SU-DHL-6 (cell line): ENCODE measurements at regions not wholly inside any gene's neighbourhood (a gene's known extent, or its start where the extent isn't known, plus 50 kb on each side); places are given as distances from the start of the nearest gene placed in this dataset.
"Not testable (repeated sequence)": the region's sequence is repeated elsewhere in the genome, so short reads cannot be mapped to it uniquely, and the experiment has no call there.

Experiments
- H2AFZ ChIP-seq: fragments of 200-600 bp; sonication (generic); 2 replicates; pipeline ENCODE4 v1.6.1; 2014; ENCODE audit warnings: low read depth, mild to moderate bottlenecking, moderate library complexity, mixed read lengths, antibody characterized with exemption, low read length; ENCODE audit not compliant: severe bottlenecking
- H3F3A ChIP-seq: fragments of 200-600 bp; shearing (Covaris generic); 2 replicates; pipeline ENCODE4 v1.6.0; 2016; ENCODE audit warnings: antibody characterized with exemption, mild to moderate bottlenecking; ENCODE audit not compliant: insufficient read depth
- H3K27ac ChIP-seq: fragments of 200-600 bp; sonication (generic); 2 replicates; pipeline ENCODE4 v1.5.1; 2016; ENCODE audit warnings: low read depth, mild to moderate bottlenecking, low read length, moderate library complexity, mixed read lengths
- H3K27me3 ChIP-seq: fragments of 200-600 bp; sonication (generic), shearing (Covaris generic); 2 replicates; pipeline ENCODE4 v1.6.0; 2014; ENCODE audit warnings: mild to moderate bottlenecking, low read length
- H3K36me3 ChIP-seq: fragments of 200-600 bp; sonication (generic); 2 replicates; pipeline ENCODE4 v1.6.1; 2014; ENCODE audit warnings: mild to moderate bottlenecking, low read length, mixed read lengths
- H3K4me2 ChIP-seq: fragments of 300-600, 200-600 bp; shearing (Covaris generic), sonication (generic); 2 replicates; pipeline ENCODE4 v1.6.0; 2014; ENCODE audit warnings: low read length, low read depth, mild to moderate bottlenecking; ENCODE audit not compliant: poor library complexity, severe bottlenecking
- H3K4me3 ChIP-seq: fragments of 200-600 bp; sonication (generic); 2 replicates; pipeline ENCODE4 v1.5.1; 2014; ENCODE audit warnings: antibody characterized with exemption, low read length, mild to moderate bottlenecking, mixed read lengths; ENCODE audit not compliant: insufficient read depth, poor library complexity, severe bottlenecking
- H3K79me2 ChIP-seq: fragments of 200-600 bp; sonication (generic); 2 replicates; pipeline ENCODE4 v1.6.1; 2014; ENCODE audit warnings: mild to moderate bottlenecking, low read length, moderate library complexity; ENCODE audit not compliant: insufficient read depth
- H3K9ac ChIP-seq: fragments of 200-600 bp; sonication (generic); 2 replicates; pipeline ENCODE4 v1.7.0; 2014; ENCODE audit warnings: mild to moderate bottlenecking, low read length
- H3K9me2 ChIP-seq: fragments of 200-600 bp; sonication (generic); replicated peaks from 2 replicates; pipeline ENCODE4 v1.6.1; 2014; ENCODE audit warnings: low read length; ENCODE audit not compliant: insufficient read depth
- H3K9me3 ChIP-seq: fragments of 200-600 bp; sonication (generic); 2 replicates; pipeline ENCODE4 v1.6.1; 2014; ENCODE audit warnings: low read length, mixed read lengths; ENCODE audit not compliant: insufficient read depth
- H4K20me1 ChIP-seq: fragments of 200-600 bp; sonication (generic); 2 replicates; pipeline ENCODE4 v1.6.1; 2014; ENCODE audit warnings: low read depth, mild to moderate bottlenecking, antibody characterized with exemption, low read length, moderate library complexity, mixed read lengths
- EZH2phosphoT487 ChIP-seq: fragments of 200-600 bp; sonication (generic), shearing (Covaris generic); conservative IDR thresholded peaks from 2 replicates; pipeline ENCODE4 v1.6.1; 2018; ENCODE audit warnings: mild to moderate bottlenecking, antibody characterized with exemption, low read length, moderate library complexity, mixed read lengths
- TF ChIP-seq, protein P1 (sequence below): fragments of 200-600 bp; sonication (generic); IDR thresholded peaks from one replicate; pipeline ENCODE4 v1.5.1; 2017; ENCODE audit warnings: antibody characterized with exemption, mild to moderate bottlenecking, low read length, moderate library complexity; ENCODE audit not compliant: insufficient read depth, poor library complexity, severe bottlenecking

DNA sequence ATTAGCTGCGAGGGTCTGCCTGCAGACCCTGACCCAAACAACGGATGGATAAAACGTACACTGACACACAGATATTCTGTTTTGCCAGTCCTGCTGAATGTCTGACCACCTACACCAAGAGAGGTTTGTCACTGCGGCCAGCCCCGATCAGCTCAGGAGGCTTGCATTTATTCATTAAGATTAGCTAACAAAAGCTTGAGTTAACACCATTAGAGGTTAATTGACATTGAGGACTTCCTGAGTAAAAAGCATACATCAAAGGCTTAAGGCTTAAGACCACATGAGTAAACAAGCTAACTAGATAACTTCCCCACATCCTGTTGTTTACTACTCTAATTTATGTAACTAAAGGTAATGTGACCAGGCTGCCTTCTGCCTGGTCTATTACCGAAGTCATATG is 198.1 kb upstream of the TRPC7 start:
- Histone ChIP-seq H3K4me2 (no peak overlapping the region), H4K20me1 (no peaks in the 10 kb centered on the region), H3K27ac (no peak overlapping the region), H2AFZ (no peak overlapping the region), H3K27me3 (no peaks in the 10 kb centered on the region), H3K9me2 (no peaks in the 10 kb centered on the region), H3K36me3 (no peaks in the 10 kb centered on the region), H3K79me2 (no peaks in the 10 kb centered on the region), H3F3A (no peaks in the 10 kb centered on the region), H3K9ac (no peak overlapping the region), H3K4me3 (no peak overlapping the region), H3K9me3 (no peaks in the 10 kb centered on the region; the same call in 1 of the 2 replicates)
- no peak for TF ChIP-seq EZH2phosphoT487
- TF ChIP-seq, protein P1, sequence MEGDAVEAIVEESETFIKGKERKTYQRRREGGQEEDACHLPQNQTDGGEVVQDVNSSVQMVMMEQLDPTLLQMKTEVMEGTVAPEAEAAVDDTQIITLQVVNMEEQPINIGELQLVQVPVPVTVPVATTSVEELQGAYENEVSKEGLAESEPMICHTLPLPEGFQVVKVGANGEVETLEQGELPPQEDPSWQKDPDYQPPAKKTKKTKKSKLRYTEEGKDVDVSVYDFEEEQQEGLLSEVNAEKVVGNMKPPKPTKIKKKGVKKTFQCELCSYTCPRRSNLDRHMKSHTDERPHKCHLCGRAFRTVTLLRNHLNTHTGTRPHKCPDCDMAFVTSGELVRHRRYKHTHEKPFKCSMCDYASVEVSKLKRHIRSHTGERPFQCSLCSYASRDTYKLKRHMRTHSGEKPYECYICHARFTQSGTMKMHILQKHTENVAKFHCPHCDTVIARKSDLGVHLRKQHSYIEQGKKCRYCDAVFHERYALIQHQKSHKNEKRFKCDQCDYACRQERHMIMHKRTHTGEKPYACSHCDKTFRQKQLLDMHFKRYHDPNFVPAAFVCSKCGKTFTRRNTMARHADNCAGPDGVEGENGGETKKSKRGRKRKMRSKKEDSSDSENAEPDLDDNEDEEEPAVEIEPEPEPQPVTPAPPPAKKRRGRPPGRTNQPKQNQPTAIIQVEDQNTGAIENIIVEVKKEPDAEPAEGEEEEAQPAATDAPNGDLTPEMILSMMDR = no peak

- Histone ChIP-seq H3K27me3 (no peaks in the 10 kb centered on the region), H3K79me2 (no peaks in the 10 kb centered on the region), H3K27ac (no peak overlapping the region), H3F3A (no peaks in the 10 kb centered on the region), H3K4me3 (no peak overlapping the region), H3K4me2 (no peak overlapping the region), H3K9ac (no peak overlapping the region), H2AFZ (no peak overlapping the region), H3K9me2 (no peaks in the 10 kb centered on the region), H3K9me3 (no peaks in the 10 kb centered on the region; the same call in 1 of the 2 replicates), H3K36me3 (no peaks in the 10 kb centered on the region), H4K20me1 (no peaks in the 10 kb centered on the region)
- TF ChIP-seq, protein P1 = no peak
- no peak for TF ChIP-seq EZH2phosphoT487
These were observed 194.8 kb upstream of the TRPC7 start for GRCh38 chr5:136560126-136560525.

GRCh38 chr5:136559651-136560050 is 194.3 kb upstream of the TRPC7 start:
- H3K27me3 ChIP-seq = no peaks in the 10 kb centered on the region
- H3K4me3 ChIP-seq = no peak overlapping the region
- H3K9me2 ChIP-seq = no peaks in the 10 kb centered on the region
- no peak overlapping the region for H2AFZ ChIP-seq
- no peaks in the 10 kb centered on the region for H3K36me3 ChIP-seq
- H3F3A ChIP-seq = no peaks in the 10 kb centered on the region
- no peak overlapping the region for H3K9ac ChIP-seq
- H3K4me2 ChIP-seq = no peak overlapping the region
- H3K79me2 ChIP-seq = no peaks in the 10 kb centered on the region
- H3K9me3 ChIP-seq = no peaks in the 10 kb centered on the region; the same call in 1 of the 2 replicates
- no peak overlapping the region for H3K27ac ChIP-seq
- TF ChIP-seq, protein P1 = no peak
- TF ChIP-seq EZH2phosphoT487 = no peak
- no peaks in the 10 kb centered on the region for H4K20me1 ChIP-seq

DNA sequence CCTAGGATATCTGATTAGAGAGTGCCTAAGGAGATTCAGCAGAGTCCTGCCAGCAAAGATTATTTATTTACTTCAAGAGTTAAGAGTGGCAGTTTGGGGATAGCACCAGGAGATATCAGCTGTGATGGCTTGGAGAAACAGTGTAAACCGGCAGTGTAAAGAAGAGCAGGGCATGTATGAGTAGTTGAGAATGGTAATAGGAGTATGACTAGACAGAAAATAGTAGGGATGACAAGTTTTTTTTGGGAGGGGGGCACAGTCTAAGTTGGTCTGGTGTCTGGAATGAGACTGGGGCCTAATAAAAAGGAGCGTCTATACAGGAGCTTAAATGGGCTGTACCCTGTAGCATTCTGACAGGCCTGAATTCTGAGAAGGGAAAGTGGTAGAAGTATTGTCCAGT is 181.8 kb upstream of the TRPC7 start:
- H3K27me3 ChIP-seq, H3K9ac ChIP-seq, H3K36me3 ChIP-seq, H3K9me2 ChIP-seq, H4K20me1 ChIP-seq, H3K9me3 ChIP-seq, H2AFZ ChIP-seq, H3K4me2 ChIP-seq, H3F3A ChIP-seq, H3K79me2 ChIP-seq, H3K27ac ChIP-seq, H3K4me3 ChIP-seq: not testable (repeated sequence)

- not testable (repeated sequence) for H3F3A ChIP-seq, H3K4me3 ChIP-seq, H3K9me3 ChIP-seq, H2AFZ ChIP-seq, H3K27ac ChIP-seq, H3K79me2 ChIP-seq, H3K9ac ChIP-seq, H3K27me3 ChIP-seq, H4K20me1 ChIP-seq, H3K9me2 ChIP-seq, H3K4me2 ChIP-seq, H3K36me3 ChIP-seq
These were observed 181.1 kb upstream of the TRPC7 start for GRCh38 chr5:136546441-136546840.

GRCh38 chr5:136545031-136545430 is 179.7 kb upstream of the TRPC7 start:
- not testable (repeated sequence) for H3K9me3 ChIP-seq, H3K27me3 ChIP-seq, H3K4me2 ChIP-seq, H3K9me2 ChIP-seq, H3K9ac ChIP-seq, H3K36me3 ChIP-seq, H2AFZ ChIP-seq, H3K27ac ChIP-seq, H3K79me2 ChIP-seq, H4K20me1 ChIP-seq, H3K4me3 ChIP-seq, H3F3A ChIP-seq
